ENCODE measurements at regions not wholly inside any gene's neighbourhood (a gene's known extent, or its start where the extent isn't known, plus 50 kb on each side); places are given as distances from the start of the nearest gene placed in this dataset.

DNA sequence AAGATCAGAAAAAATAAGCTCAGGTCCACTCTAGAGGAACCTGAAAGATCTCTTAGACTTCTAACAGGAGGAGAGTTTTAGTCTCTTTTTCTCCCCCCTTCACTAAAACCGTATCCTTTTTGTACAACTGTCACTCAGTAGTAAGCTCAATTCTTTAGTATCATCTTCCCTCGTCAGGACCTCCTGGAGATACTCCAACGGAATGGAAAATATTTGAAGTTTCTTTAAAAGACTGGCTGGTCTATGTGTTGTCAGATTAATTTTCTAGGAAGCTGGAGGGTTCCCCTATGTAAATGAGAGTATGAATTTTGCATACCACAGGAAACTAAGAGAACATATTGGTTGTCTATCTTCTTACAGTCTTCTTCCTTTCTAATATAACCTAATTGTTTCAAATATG, 747.7 kb upstream of the CBLB start:
- TF ChIP-seq, protein P1, sequence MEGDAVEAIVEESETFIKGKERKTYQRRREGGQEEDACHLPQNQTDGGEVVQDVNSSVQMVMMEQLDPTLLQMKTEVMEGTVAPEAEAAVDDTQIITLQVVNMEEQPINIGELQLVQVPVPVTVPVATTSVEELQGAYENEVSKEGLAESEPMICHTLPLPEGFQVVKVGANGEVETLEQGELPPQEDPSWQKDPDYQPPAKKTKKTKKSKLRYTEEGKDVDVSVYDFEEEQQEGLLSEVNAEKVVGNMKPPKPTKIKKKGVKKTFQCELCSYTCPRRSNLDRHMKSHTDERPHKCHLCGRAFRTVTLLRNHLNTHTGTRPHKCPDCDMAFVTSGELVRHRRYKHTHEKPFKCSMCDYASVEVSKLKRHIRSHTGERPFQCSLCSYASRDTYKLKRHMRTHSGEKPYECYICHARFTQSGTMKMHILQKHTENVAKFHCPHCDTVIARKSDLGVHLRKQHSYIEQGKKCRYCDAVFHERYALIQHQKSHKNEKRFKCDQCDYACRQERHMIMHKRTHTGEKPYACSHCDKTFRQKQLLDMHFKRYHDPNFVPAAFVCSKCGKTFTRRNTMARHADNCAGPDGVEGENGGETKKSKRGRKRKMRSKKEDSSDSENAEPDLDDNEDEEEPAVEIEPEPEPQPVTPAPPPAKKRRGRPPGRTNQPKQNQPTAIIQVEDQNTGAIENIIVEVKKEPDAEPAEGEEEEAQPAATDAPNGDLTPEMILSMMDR (IDR thresholded peaks at IDR 0.05; ENCODE audit: unreplicated experiment in 3 of 3) = no peak
- H3K36me3 Mint-ChIP-seq (ENCODE audit: low read depth) = peaks cover under 1% of the 10 kb centered on the region
- no peak overlapping the region for H3K4me3 Mint-ChIP-seq
- no peaks in the 10 kb centered on the region for H3K27me3 Mint-ChIP-seq (ENCODE audit: low read depth)
- H3K27ac Mint-ChIP-seq = peak overlapping the region in 2 of 3 experiments; percentile 31 to 46
- H3K9me3 Mint-ChIP-seq = peaks cover 13% of the 10 kb centered on the region
- peaks cover 4% of the 10 kb centered on the region for H3K4me1 Mint-ChIP-seq

GRCh38 chr3:106617276-106617675, 748.5 kb upstream of the CBLB start:
- H3K36me3 Mint-ChIP-seq (ENCODE audit: low read depth) = peaks cover 4% of the 10 kb centered on the region
- peak overlapping the region in 1 of 3 experiments; percentile 59 for H3K27ac Mint-ChIP-seq
- H3K4me1 Mint-ChIP-seq = peaks cover 4% of the 10 kb centered on the region
- no peaks in the 10 kb centered on the region for H3K27me3 Mint-ChIP-seq (ENCODE audit: low read depth)
- H3K9me3 Mint-ChIP-seq = peaks cover 16% of the 10 kb centered on the region
- no peak overlapping the region for H3K4me3 Mint-ChIP-seq
- TF ChIP-seq, protein P1 (IDR thresholded peaks at IDR 0.05; ENCODE audit: unreplicated experiment in 3 of 3) = no peak

- Mint-ChIP-seq H3K4me1 (peaks cover 4% of the 10 kb centered on the region), H3K27ac (no peak overlapping the region), H3K9me3 (peaks cover 26% of the 10 kb centered on the region), H3K4me3 (no peak overlapping the region), H3K27me3 (ENCODE audit: low read depth) (no peaks in the 10 kb centered on the region), H3K36me3 (ENCODE audit: low read depth) (peaks cover 20% of the 10 kb centered on the region)
- TF ChIP-seq, protein P1 (IDR thresholded peaks at IDR 0.05; ENCODE audit: unreplicated experiment in 3 of 3) = no peak
Observed at GRCh38 chr3:106620646-106621045, 751.8 kb upstream of the CBLB start.

DNA sequence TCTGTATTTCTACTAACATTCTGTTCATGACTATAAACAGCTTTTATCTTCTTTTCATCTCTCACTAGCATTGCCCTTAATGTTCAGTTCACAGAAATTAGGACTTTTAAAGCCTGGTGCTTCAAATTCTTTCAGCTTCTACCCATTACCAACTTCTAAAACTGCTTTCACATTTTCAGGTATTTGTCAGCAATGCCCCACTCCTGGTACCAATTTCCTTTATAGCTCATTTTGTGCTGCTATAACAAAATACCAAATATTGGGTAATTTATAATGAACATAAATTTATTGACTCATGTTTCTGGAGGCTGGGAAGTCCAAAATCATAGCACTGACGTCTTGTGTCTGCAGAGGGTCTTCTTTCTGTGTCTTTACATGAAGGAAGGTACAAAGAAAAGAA, 753.1 kb upstream of the CCDC54 start:
- no peaks in the 10 kb centered on the region for H3K27me3 Mint-ChIP-seq (ENCODE audit: low read depth)
- peaks cover 20% of the 10 kb centered on the region for H3K36me3 Mint-ChIP-seq (ENCODE audit: low read depth)
- peaks cover 23% of the 10 kb centered on the region for H3K9me3 Mint-ChIP-seq
- H3K4me1 Mint-ChIP-seq = peaks cover 1% of the 10 kb centered on the region
- no peak overlapping the region for H3K4me3 Mint-ChIP-seq
- TF ChIP-seq, protein P1 (IDR thresholded peaks at IDR 0.05; ENCODE audit: unreplicated experiment in 3 of 3) = no peak
- H3K27ac Mint-ChIP-seq = no peak overlapping the region

GRCh38 chr3:106628407-106628806, 748.8 kb upstream of the CCDC54 start:
- Mint-ChIP-seq H3K27ac (peak overlapping the region; percentile 25 to 71 (median 29)), H3K36me3 (ENCODE audit: low read depth) (peaks cover 16% of the 10 kb centered on the region), H3K27me3 (ENCODE audit: low read depth) (no peaks in the 10 kb centered on the region), H3K4me1 (peaks cover 5% of the 10 kb centered on the region), H3K4me3 (no peak overlapping the region), H3K9me3 (peaks cover 16% of the 10 kb centered on the region)
- TF ChIP-seq, protein P1 (IDR thresholded peaks at IDR 0.05; ENCODE audit: unreplicated experiment in 3 of 3) = no peak

GRCh38 chr3:106629215-106629832, 747.9 kb upstream of the CCDC54 start:
- Mint-ChIP-seq H3K4me1 (peaks cover 5% of the 10 kb centered on the region), H3K36me3 (ENCODE audit: low read depth) (peaks cover 7% of the 10 kb centered on the region), H3K27ac (peak overlapping the region in 1 of 3 experiments; percentile 1), H3K4me3 (no peak overlapping the region), H3K27me3 (ENCODE audit: low read depth) (no peaks in the 10 kb centered on the region), H3K9me3 (peaks cover 7% of the 10 kb centered on the region)
- TF ChIP-seq, protein P1 (IDR thresholded peaks at IDR 0.05; ENCODE audit: unreplicated experiment in 3 of 3) = no peak
